HG03342 (cell line): ENCODE measurements at regions not wholly inside any gene's neighbourhood (a gene's known extent, or its start where the extent isn't known, plus 50 kb on each side); places are given as distances from the start of the nearest gene placed in this dataset.

Experiments used
- ATAC-seq: cut with Tn5 transposase; IDR thresholded peaks from one replicate; pipeline ENCODE4 v1.9.1; 2021; ENCODE audit warnings: mild to moderate bottlenecking, moderate library complexity; ENCODE audit not compliant: unreplicated experiment

DNA sequence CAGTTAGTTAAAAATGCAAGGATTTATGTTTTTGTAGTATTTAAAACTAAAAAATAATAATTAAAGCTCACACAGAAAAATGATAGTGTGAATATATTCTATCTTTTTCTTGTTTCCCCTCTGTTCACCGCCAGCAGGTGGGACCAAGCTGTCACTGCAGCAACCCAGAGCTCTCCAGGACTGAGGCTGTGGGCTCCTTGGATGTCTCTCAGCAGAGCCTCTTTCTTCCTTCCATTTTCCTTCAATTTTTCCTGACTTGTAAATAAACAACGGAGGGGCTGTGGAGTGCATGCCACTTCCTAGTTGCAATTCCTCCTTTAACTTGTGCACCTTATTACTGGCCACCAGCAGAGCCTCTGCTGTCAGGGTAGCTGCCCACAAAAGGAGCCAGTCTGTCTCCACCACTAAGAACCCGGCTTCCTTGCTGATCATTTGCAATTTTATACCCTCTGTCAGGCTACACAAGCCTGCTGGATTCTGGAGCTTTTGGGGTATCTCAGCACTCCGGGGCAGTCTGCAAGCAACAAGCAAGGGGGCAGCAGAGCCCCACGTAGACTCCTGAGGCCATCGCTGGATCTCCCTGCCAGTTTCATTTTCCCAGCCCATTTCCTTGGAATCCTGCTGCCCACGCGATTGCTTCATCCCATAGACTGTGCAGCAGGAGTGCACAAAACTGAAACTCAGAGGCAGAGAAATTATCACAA lies 1467.4 kb downstream of the C4orf33 start:
- no peak for ATAC-seq

DNA sequence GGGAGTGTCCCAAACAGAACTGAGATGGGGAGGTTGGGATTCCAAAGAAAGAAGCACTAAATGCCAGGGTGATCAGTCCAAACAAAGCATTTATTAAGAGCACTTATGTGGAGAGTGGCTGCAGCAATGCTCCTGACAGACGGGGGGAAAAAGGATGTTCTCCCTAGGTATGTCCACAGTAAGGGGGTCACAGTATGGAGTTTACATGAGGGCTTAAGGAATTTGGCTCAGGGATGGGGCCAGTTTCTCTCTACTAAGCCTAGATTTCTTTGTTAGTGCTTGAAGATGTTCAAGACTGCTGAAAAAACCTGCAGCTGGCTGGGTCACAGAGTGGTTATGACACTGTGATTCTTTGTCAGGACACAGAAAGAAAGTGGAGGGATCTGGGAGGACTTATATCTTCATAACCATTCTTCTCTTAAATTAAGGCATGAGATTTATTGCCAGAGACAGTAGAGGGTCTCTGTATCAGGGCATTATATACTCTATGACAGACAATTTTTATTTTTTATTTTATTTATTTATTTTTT lies 1468.0 kb downstream of the C4orf33 start:
- no peak for ATAC-seq

DNA sequence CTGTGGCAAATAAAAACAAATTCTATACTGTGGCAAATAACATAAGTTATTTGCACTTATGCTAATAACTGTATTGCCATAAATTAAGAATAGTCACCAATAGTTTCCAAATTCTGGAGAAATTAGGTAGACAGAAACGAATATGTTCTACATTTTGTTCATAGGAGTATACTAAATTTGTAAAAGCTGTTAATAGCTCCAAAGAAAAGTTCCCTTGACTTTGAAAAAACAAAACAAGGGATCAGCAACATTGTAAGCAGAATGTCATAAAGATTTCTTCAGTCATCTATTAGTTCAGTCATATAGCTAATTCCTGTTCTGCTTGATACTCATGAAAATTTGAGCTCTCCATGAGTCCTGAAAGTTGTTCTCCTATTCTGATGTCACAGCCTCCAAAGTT lies 1472.8 kb downstream of the C4orf33 start:
- ATAC-seq = no peak

GRCh38 chr4:130573742-130574141 lies 1477.8 kb downstream of the C4orf33 start:
- ATAC-seq = no peak

- no peak for ATAC-seq
These were observed 1478.3 kb downstream of the C4orf33 start for GRCh38 chr4:130574215-130574614.

- ATAC-seq = no peak
These were observed 1480.3 kb downstream of the C4orf33 start for GRCh38 chr4:130576218-130576617.

DNA sequence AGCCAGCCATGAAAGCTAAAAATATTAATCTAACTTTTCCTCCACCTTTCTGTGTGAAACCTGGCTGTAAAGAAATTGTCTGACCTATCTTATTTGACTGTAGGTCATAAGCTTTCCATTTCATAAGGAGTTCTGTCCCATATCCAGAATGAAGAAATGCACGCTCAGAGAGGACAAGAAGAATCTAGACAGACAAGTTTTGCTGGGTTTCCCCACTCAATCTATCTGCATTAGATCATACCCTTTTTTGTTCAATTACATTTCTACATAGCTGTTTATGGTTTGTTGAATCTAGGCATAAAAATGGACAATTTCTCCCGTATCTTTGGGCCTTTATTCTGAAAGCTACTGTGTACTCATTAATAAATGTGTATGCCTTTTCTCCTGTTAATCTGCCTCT lies 1495.1 kb downstream of the C4orf33 start:
- no peak for ATAC-seq

GRCh38 chr4:130600706-130601105 lies 1504.8 kb downstream of the C4orf33 start:
- ATAC-seq = no peak

- no peak for ATAC-seq
These were observed 1507.1 kb downstream of the C4orf33 start for GRCh38 chr4:130603043-130603442.

- no peak for ATAC-seq
These were observed 1512.2 kb downstream of the C4orf33 start for GRCh38 chr4:130608121-130608520.

DNA sequence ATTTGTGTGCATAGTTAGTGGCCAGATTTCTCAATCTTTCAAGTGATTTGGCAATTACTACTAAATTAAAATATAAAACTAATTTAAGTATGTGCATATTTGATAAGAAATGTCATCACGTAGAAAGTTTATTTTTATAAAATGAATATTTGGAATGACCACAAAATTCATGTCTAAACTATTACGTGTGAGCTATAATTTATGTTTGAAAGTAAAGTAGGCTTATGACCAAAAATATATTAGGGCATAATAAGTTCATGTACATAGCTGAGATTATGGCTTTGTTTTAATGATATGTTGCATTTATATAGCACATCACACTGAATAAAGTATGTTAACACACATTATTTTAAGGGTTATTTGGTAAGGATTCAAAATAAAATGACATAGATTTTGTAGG lies 1532.6 kb downstream of the C4orf33 start:
- no peak for ATAC-seq

GRCh38 chr4:130632731-130633604 lies 1537.0 kb downstream of the C4orf33 start:
- no peak for ATAC-seq

DNA sequence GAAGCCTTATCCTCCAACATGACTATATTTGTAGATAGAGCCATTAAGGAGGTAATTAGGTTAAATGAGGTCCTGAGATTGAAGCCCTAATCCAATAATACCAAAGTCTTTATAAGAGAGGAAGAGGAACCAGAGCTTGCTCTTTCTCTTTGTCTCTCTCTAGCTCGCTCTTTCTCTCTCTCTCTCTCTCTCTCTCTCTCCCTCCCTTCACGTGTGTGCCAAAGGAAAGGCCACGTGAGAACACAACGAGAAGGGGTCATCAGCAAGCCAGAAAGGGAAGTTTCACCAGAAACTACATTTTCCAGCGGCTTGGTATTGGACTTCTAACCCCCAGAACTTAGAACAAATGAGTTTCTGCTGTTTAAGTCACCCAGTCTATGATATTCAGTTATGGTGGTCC lies 1540.5 kb downstream of the C4orf33 start:
- ATAC-seq = no peak

- ATAC-seq = no peak
These were observed 1544.6 kb downstream of the C4orf33 start for GRCh38 chr4:130640592-130640991.

DNA sequence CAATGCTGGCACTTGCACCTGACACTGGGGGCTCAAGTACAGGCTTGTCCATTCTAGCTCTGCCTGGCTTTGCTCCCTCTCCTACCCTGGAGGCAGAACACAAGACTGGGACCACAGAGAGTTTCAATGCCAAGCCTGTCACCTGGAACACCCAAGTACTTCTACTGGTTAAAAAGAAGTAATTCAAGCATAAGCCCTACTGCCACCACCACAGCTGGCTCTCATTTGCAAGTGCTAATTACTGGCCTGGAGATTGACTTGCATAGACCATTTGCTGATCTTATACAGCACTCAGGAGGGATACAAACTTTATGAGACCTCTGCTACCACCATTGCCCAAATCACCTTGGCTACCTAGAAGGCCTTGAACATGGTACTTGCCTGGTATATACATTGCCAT lies 1550.9 kb downstream of the C4orf33 start:
- ATAC-seq = no peak

- ATAC-seq = no peak
These were observed 1552.6 kb downstream of the C4orf33 start for GRCh38 chr4:130648570-130648969.

DNA sequence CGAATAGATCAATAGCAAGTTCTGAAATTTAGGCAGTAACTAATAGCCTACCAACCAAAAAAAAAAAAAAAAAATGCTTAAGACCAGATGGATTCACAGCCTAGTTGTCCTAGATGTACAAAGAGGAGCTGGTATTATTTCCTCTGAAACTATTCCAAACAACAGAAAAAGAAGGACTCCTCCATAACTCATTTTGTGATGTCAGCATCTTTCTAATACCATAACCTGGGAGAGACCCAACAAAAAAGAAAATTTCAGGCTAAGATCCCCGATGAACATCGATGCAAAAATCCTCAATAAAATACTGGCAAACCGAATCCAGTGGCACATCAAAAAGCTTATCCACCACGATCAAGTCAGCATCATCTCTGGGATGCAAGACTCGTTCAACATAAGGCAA lies 1557.9 kb downstream of the C4orf33 start:
- no peak for ATAC-seq

DNA sequence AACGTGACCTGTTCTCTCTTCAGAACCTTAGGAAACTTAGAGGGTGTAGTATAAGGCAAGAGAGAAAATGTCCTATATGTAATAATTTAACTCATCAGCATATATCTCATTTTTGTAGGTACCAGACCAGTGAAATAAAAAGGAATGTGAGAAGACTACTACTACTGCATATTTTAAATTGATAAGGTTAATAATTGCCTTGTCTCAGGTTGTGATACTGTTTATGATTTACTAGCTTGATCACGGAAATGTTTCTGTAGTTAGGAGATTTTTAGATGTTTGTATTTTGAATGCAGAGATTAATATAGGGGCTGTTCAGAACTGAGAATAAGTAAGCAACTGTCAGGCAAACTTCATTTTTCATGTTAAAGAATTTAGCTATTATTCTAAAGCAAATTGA lies 1563.4 kb downstream of the C4orf33 start:
- no peak for ATAC-seq

- no peak for ATAC-seq
These were observed 1572.9 kb downstream of the C4orf33 start for GRCh38 chr4:130668859-130669258.

- no peak for ATAC-seq
These were observed 1579.3 kb downstream of the C4orf33 start for GRCh38 chr4:130675266-130675665.

- ATAC-seq = no peak
These were observed 1593.2 kb downstream of the C4orf33 start for GRCh38 chr4:130689181-130689580.

GRCh38 chr4:130698251-130698650 lies 1602.3 kb downstream of the C4orf33 start:
- ATAC-seq = no peak
